NB4 (cell line): ENCODE measurements at regions not wholly inside any gene's neighbourhood (a gene's known extent, or its start where the extent isn't known, plus 50 kb on each side); places are given as distances from the start of the nearest gene placed in this dataset.

Experiments
- DNase-seq: peaks from one replicate; pipeline ENCODE4 v3.0.0; 2010; ENCODE audit warnings: low read depth
- H3K4me3 ChIP-seq: one replicate; pipeline ENCODE4 v1.5.1; 2011; ENCODE audit warnings: mild to moderate bottlenecking, low read depth, low read length, moderate library complexity
- MYC ChIP-seq: IDR thresholded peaks from 2 replicates; pipeline ENCODE4 v1.6.1; 2011; ENCODE audit warnings: low read depth, low read length
- POLR2A ChIP-seq: IDR thresholded peaks from 2 replicates; pipeline ENCODE4 v1.6.1; 2011; ENCODE audit warnings: mild to moderate bottlenecking; ENCODE audit not compliant: insufficient read length; ENCODE audit errors: extremely low read depth
- TF ChIP-seq, protein P1 (sequence below): IDR thresholded peaks from one replicate; pipeline ENCODE4 v1.5.1; 2012; ENCODE audit warnings: low read depth, low read length
- TF ChIP-seq, protein P2 (sequence below): IDR thresholded peaks from 2 replicates; pipeline ENCODE4 v1.6.1; 2011; ENCODE audit warnings: low read depth, low read length

DNA sequence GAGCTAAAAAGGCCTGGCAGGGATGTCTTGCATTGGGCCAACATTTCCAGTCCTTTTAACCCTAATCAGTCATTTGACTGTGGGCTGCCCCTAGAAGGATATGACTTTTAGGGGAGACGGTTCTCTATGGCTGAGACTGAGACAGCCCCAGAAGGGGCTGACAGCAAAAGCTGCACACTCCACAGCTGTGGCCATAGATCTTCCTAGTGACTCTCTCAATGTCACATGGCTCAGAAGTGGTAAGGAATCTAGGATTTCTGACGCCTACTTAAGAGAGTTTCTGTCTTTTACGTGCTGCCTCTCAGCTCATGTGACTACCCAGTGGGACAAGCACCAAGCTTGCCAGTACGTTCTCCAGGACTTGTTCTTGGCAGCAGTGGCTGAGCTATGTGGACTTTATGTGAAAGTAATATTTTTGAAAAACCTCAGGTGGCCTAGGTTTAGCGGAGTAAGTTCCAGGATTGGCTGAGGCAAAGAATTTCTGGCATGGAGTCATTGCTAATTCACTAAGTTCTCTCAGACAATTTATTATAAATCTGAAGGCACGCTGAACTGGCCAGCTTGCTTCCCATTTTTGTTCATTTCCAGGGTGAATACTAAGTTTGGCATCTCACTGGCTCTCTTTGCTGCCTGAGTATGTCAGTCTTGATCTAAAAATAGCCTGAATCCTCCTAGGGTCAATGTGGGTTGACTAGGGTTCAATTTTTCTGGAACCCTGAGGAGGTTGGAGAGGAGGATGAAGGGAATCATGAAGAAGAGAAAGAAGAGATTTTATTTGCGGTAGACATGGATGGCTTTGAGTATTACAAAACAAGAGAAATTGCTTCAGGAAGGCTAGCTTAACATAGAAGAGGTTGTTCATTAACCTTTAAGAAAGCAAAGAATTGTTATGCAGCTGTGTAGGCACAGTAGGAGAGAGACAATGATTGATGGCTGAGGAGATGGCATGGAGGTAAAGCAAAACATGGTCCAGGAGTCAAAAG, 271.8 kb downstream of the AEBP2 start:
- H3K4me3 ChIP-seq, result no peak overlapping the region
- TF ChIP-seq POLR2A (no peak), MYC (no peak)
- TF ChIP-seq, protein P1, sequence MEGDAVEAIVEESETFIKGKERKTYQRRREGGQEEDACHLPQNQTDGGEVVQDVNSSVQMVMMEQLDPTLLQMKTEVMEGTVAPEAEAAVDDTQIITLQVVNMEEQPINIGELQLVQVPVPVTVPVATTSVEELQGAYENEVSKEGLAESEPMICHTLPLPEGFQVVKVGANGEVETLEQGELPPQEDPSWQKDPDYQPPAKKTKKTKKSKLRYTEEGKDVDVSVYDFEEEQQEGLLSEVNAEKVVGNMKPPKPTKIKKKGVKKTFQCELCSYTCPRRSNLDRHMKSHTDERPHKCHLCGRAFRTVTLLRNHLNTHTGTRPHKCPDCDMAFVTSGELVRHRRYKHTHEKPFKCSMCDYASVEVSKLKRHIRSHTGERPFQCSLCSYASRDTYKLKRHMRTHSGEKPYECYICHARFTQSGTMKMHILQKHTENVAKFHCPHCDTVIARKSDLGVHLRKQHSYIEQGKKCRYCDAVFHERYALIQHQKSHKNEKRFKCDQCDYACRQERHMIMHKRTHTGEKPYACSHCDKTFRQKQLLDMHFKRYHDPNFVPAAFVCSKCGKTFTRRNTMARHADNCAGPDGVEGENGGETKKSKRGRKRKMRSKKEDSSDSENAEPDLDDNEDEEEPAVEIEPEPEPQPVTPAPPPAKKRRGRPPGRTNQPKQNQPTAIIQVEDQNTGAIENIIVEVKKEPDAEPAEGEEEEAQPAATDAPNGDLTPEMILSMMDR, result no peak
- TF ChIP-seq, protein P2, sequence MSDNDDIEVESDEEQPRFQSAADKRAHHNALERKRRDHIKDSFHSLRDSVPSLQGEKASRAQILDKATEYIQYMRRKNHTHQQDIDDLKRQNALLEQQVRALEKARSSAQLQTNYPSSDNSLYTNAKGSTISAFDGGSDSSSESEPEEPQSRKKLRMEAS, result no peak
- peak; percentile 26 for DNase-seq

DNA sequence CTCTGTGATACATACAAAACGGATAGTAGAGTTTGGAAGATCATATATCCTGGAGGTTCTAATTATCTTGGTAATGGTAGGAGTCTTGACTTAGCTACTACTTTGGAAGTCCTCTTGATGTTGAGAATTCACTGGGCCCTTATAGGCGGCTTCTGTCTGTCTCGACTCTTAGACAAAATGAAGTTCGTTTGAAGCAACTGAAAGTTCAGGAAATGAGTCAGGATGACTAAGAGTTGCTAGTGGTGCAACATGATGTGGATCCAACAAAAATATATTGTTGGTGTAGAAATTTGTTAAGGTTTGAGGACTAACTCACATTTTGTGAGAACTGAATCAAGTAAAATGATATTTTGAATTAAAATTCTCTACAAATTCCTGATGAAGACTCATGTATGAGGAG, 272.7 kb downstream of the AEBP2 start:
- DNase-seq, result peak; percentile 95
- H3K4me3 ChIP-seq, result no peak overlapping the region
- TF ChIP-seq POLR2A (no peak), MYC (no peak)
- TF ChIP-seq, protein P1, result no peak
- TF ChIP-seq, protein P2, result no peak

DNA sequence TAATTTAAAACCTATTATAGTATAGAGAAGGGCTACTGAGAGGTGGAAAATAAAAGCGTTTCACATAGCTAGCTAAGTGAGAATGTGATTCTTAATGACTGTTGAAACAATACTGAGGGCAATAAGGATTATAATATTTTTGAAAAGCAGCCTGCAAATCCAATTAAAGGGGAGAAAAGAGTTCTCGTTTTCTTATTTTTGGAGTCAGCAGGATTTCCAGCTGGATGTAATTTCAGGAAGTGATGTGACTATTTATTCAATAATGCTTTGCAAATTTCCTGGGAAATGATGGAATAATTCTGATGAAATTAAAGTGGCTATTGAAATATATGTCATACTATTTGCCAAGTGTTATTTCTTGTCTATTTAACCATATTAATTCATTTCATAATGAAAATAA, 279.1 kb downstream of the AEBP2 start:
- TF ChIP-seq, protein P2, result no peak
- TF ChIP-seq POLR2A (no peak), MYC (no peak)
- TF ChIP-seq, protein P1, result no peak
- DNase-seq, result no peak
- H3K4me3 ChIP-seq, result no peak overlapping the region

DNA sequence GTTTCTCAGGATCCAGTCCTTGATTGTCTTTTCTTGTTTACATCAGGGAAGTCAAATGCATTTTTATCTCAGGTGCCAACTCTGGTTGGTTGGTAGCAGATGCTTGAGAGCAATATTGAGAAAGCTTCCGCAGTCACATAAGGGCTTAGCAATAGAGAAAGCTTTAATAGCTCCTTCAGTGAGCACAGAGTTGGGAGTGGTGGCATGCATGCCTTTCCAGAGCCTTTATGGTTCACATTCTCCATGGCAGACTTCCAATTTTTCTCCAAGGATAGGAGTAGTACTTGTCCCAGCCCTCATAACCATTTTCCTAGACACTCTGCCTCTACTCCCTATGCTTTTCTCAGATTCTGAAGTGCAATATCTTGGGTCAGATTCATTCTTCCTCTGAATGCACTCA, 280.4 kb downstream of the AEBP2 start:
- DNase-seq, result no peak
- H3K4me3 ChIP-seq, result no peak overlapping the region
- TF ChIP-seq, protein P2, result no peak
- no peak for TF ChIP-seq POLR2A

DNA sequence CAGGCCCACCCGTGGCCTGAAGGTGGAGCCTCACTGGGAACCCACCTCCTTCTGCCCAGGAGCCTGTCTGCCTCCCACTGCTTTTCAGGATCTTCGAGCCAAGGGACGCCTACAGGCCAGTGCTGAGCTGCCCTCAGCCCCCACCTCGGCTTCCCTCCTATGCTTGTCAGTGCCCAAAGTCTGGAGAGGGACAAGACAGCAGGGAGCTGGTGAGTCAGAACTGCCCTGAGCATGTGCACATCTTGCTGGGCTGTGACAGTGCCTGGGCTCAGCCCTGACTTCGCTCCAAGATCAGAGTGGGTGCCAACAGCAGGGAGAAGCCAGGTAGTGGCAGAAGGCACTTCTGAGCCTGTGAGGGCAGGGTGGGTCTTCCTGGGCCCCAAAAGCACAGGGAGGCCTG, 286.8 kb downstream of the AEBP2 start:
- H3K4me3 ChIP-seq, result no peak overlapping the region
- no peak for TF ChIP-seq MYC
- TF ChIP-seq, protein P1, result no peak
- TF ChIP-seq, protein P2, result no peak
- TF ChIP-seq POLR2A, result no peak
- DNase-seq, result no peak

DNA sequence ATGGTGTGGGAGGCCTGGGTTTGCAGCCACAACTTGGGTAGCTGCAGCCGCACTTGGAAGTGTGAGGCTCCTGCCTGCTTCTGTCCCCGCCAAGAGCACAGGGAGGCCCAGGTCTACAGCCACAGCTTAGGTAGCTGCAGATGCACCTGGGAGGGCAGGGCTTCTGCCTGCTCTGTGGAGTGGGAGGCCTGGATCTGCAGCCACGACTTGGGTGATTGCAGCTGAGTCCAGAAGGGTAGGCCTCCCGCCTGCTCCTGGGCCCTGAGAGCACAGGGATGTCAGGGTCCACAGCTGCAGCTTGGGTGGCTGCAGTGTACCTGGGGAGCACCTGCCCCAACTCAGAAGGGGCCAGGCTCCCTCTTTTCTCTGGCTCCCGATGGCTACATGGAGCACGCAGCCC, 287.3 kb downstream of the AEBP2 start:
- no peak overlapping the region for H3K4me3 ChIP-seq
- DNase-seq, result no peak

More for the DNA sequence above, 287.3 kb downstream of the AEBP2 start:
- TF ChIP-seq, protein P2, result no peak
- TF ChIP-seq, protein P1, result no peak
- TF ChIP-seq MYC, result no peak
- TF ChIP-seq POLR2A, result no peak
